KMS-11 (cell line): ENCODE measurements at regions not wholly inside any gene's neighbourhood (a gene's known extent, or its start where the extent isn't known, plus 50 kb on each side); places are given as distances from the start of the nearest gene placed in this dataset.

Source experiments
- H2AFZ ChIP-seq: fragments of 200-600 bp; sonication (generic); 2 replicates; pipeline ENCODE4 v1.6.1; 2016; ENCODE audit warnings: antibody characterized with exemption, mixed run types, low read depth
- H3K27ac ChIP-seq: fragments of 200-600 bp; sonication (generic); 2 replicates; pipeline ENCODE4 v1.6.1; 2016; ENCODE audit warnings: mild to moderate bottlenecking, mixed run types
- H3K27me3 ChIP-seq: fragments of 200-600 bp; sonication (generic); 2 replicates; pipeline ENCODE4 v1.6.1; 2017; ENCODE audit warnings: mild to moderate bottlenecking, low read depth, mixed run types, moderate library complexity; ENCODE audit not compliant: insufficient read depth
- H3K36me3 ChIP-seq: fragments of 200-600 bp; sonication (generic); 2 replicates; pipeline ENCODE4 v1.6.1; 2017; ENCODE audit warnings: mild to moderate bottlenecking, mixed run types; ENCODE audit not compliant: insufficient read depth
- H3K4me1 ChIP-seq: fragments of 200-600 bp; sonication (generic); 2 replicates; pipeline ENCODE4 v1.6.1; 2016; ENCODE audit warnings: mild to moderate bottlenecking, low read depth, mixed run types; ENCODE audit not compliant: poor library complexity, severe bottlenecking
- H3K4me2 ChIP-seq: fragments of 200-600 bp; sonication (generic); 2 replicates; pipeline ENCODE4 v1.7.0; 2016; ENCODE audit warnings: mild to moderate bottlenecking, mixed run types
- H3K4me3 ChIP-seq: fragments of 200-600 bp; sonication (generic); IDR thresholded peaks from 2 replicates; pipeline ENCODE4 v1.6.1; 2017; ENCODE audit warnings: low read depth, low read length, mixed read lengths; ENCODE audit not compliant: insufficient read depth
- H3K79me2 ChIP-seq: fragments of 200-600 bp; sonication (generic); 2 replicates; pipeline ENCODE4 v1.6.1; 2016; ENCODE audit warnings: low read depth, mixed run types; ENCODE audit not compliant: insufficient read depth
- H3K9ac ChIP-seq: fragments of 200-600 bp; sonication (generic); 2 replicates; pipeline ENCODE4 v1.6.1; 2016; ENCODE audit warnings: mild to moderate bottlenecking, mixed run types
- H4K20me1 ChIP-seq: fragments of 200-600 bp; sonication (generic); 2 replicates; pipeline ENCODE4 v1.6.1; 2016; ENCODE audit warnings: mild to moderate bottlenecking, mixed run types; ENCODE audit not compliant: insufficient read depth
- TF ChIP-seq, protein P1 (sequence below): fragments of 200-600 bp; sonication (generic); conservative IDR thresholded peaks from 2 replicates; pipeline ENCODE4 v1.6.1; 2017; ENCODE audit warnings: low read depth, mild to moderate bottlenecking, antibody characterized with exemption, low read length, moderate library complexity, mixed read lengths

DNA sequence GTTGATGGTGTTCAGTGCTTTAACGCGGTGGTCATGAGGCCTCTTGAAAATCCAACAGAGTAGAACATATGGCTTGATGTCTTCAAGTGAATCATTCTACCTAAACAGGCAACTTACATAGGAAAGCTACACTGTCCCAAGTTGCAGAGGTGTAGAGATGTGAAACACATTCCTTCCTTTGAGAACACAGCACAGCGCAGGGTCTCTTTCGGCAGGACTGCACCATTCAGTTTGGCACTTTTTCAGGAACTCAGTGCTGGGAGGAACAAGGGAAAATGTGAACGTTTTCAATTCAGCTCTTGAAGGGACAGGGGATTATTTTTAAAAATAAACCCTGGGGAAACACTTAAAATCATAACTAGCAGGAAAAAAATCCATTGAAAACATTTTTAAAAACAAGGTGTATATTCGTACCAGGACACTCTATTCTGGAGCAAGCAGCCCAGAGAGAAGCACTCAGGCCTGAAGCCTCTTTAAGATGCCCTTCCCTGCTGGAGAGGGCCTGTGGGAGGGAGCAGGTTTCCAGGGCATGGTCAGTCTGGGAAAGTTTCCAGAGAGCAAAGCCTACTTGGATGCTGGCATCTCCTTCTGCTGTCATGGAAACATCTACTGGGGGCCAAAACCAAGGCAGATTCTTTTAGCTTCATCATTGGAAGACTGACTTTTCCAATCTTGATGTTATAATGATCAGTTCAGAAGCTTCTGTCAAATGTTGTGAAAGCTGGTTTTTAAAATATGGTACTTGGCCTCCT lies 60.4 kb upstream of the NPVF start:
- H3K9ac ChIP-seq: no peak overlapping the region
- H3K4me2 ChIP-seq: no peak overlapping the region
- no peak overlapping the region for H3K27ac ChIP-seq

DNA sequence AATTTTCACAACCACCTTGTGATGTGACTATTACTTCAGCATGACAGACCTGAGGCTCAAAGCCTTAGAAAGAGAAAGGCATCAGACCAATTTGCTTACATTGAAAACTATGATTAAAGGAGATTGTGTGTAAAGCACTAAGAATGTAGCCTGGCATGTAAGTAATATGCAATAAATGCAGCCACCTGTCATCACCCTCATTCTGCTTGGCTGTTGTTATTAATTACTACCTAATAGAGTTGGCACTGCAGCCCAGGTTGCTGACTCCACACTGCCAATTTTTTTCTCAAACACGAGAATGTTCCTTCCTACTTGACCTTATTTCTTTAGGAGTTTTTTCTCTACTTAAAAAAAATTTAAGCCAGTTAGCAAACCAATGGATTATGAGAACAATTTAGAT lies 61.2 kb upstream of the NPVF start:
- no peak overlapping the region for H3K9ac ChIP-seq
- no peak overlapping the region for H2AFZ ChIP-seq
- no peaks in the 10 kb centered on the region for H3K4me1 ChIP-seq
- no peak overlapping the region for H3K27ac ChIP-seq
- H3K36me3 ChIP-seq: no peaks in the 10 kb centered on the region
- H3K4me3 ChIP-seq: no peak overlapping the region
- H3K79me2 ChIP-seq: no peaks in the 10 kb centered on the region
- TF ChIP-seq, protein P1, sequence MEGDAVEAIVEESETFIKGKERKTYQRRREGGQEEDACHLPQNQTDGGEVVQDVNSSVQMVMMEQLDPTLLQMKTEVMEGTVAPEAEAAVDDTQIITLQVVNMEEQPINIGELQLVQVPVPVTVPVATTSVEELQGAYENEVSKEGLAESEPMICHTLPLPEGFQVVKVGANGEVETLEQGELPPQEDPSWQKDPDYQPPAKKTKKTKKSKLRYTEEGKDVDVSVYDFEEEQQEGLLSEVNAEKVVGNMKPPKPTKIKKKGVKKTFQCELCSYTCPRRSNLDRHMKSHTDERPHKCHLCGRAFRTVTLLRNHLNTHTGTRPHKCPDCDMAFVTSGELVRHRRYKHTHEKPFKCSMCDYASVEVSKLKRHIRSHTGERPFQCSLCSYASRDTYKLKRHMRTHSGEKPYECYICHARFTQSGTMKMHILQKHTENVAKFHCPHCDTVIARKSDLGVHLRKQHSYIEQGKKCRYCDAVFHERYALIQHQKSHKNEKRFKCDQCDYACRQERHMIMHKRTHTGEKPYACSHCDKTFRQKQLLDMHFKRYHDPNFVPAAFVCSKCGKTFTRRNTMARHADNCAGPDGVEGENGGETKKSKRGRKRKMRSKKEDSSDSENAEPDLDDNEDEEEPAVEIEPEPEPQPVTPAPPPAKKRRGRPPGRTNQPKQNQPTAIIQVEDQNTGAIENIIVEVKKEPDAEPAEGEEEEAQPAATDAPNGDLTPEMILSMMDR: no peak
- H4K20me1 ChIP-seq: no peaks in the 10 kb centered on the region
- H3K27me3 ChIP-seq: no peaks in the 10 kb centered on the region
- no peak overlapping the region for H3K4me2 ChIP-seq

More for the DNA sequence above, 60.4 kb upstream of the NPVF start:
- no peaks in the 10 kb centered on the region for H3K79me2 ChIP-seq
- H3K4me1 ChIP-seq: no peaks in the 10 kb centered on the region
- TF ChIP-seq, protein P1: no peak
- no peaks in the 10 kb centered on the region for H3K27me3 ChIP-seq
- no peaks in the 10 kb centered on the region for H3K36me3 ChIP-seq
- H4K20me1 ChIP-seq: no peaks in the 10 kb centered on the region
- no peak overlapping the region for H2AFZ ChIP-seq
- no peak overlapping the region for H3K4me3 ChIP-seq

DNA sequence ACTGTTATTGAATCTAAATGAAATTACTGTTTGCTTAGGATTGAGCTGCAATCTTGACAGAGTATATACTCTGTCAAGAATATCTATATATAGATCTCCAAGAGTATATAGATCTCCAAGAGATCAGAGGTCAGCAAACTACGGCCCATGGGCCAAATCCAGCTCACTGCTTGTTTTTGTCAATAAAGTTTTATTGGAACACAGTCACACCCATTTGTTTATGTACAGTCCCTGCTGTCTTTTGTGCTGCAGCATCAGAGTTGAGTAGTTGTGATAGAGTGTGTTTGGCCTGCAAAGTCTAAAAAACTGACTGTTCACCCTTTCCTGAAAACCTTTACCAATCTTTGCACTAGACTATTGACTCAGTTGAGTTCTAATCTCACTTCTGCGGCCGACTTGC lies 66.3 kb upstream of the NPVF start:
- Histone ChIP-seq H3K4me1 (no peaks in the 10 kb centered on the region), H3K79me2 (no peaks in the 10 kb centered on the region), H3K9ac (no peak overlapping the region), H3K27me3 (no peaks in the 10 kb centered on the region), H3K27ac (no peak overlapping the region), H3K4me2 (no peak overlapping the region), H4K20me1 (no peaks in the 10 kb centered on the region), H3K4me3 (no peak overlapping the region), H2AFZ (no peak overlapping the region), H3K36me3 (no peaks in the 10 kb centered on the region)
- TF ChIP-seq, protein P1: no peak

DNA sequence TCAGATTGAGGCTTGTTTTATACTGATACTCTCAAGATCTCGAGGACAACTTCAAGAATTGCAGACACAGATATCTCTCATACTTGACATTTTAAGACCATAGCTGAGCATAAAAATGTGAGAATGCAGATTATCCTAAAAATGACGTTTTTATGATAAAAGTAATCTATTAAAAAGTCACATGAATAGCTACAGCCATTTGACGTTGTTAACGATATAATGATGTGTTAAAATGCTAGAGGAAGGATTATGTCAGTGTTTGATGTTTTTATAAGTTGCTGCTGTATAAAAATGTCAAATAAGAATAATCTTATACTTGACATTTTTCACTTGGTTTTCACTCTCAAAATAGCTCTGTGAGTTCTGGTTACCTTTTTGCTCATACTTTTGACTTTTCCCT lies 67.1 kb upstream of the NPVF start:
- H3K27me3 ChIP-seq: no peaks in the 10 kb centered on the region
- H2AFZ ChIP-seq: no peak overlapping the region
- no peak overlapping the region for H3K27ac ChIP-seq
- H3K79me2 ChIP-seq: no peaks in the 10 kb centered on the region
- H3K9ac ChIP-seq: no peak overlapping the region
- H3K36me3 ChIP-seq: no peaks in the 10 kb centered on the region
- H3K4me3 ChIP-seq: no peak overlapping the region
- no peak overlapping the region for H3K4me2 ChIP-seq
- no peaks in the 10 kb centered on the region for H4K20me1 ChIP-seq
- TF ChIP-seq, protein P1: no peak
- no peaks in the 10 kb centered on the region for H3K4me1 ChIP-seq
